ENCODE measurements at regions not wholly inside any gene's neighbourhood (a gene's known extent, or its start where the extent isn't known, plus 50 kb on each side); places are given as distances from the start of the nearest gene placed in this dataset.

DNA sequence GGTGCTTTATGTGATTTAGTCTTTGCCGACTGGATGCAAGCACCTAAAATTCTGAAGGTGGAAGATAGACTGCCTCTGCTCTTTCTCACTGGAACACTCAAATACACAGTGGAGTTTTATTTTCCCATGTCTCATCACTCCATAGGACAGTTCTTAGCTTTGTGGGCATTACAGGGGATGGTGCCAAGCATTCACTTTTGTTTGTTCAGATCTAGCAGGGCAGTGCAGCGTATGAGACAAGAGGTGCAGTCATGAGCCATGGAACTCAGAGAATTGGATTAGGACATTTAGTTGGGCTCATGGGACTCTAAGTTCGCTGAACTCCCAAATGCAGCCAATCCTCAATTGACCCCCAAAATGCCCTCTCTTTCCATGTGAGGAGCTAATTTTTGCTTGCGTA lies 1136.9 kb upstream of the PRKX start:
- H3K4me1 Mint-ChIP-seq = no peaks in the 10 kb centered on the region
- no peaks in the 10 kb centered on the region for H3K27me3 Mint-ChIP-seq
- H3K27ac Mint-ChIP-seq = no peak overlapping the region
- ATAC-seq (replicated peaks) (no peak), DNase-seq (no peak)
- H3K9me3 Mint-ChIP-seq = no peaks in the 10 kb centered on the region
- H3K4me3 Mint-ChIP-seq = no peak overlapping the region
- no peaks in the 10 kb centered on the region for H3K36me3 Mint-ChIP-seq

DNA sequence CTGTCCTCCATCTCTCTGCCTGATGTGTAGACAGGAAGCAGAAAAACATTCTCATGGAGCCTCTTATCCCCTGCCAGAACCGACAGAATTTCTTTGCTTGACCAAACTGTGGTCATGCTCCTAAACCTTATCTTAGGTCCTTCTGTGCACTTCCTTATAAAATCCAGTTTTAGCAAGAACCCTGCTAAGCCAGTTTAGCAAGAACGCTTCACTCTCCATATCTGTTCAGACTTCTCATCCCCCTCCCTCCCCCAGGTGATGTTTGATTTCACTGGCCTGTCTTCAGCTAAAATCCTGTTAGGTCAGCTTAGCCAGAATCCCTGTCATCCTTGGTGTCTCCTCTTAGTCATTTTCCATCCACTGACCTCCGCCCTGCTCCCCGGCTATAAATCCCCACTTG lies 1130.9 kb upstream of the PRKX start:
- Mint-ChIP-seq H3K36me3 (no peaks in the 10 kb centered on the region), H3K27me3 (no peaks in the 10 kb centered on the region), H3K27ac (no peak overlapping the region), H3K4me3 (no peak overlapping the region), H3K9me3 (peaks cover 2 to 5% of the 10 kb centered on the region in 2 donors), H3K4me1 (no peaks in the 10 kb centered on the region)
- no peak for ATAC-seq (replicated peaks)
- no peak for DNase-seq

- Mint-ChIP-seq H3K4me3 (no peak overlapping the region), H3K4me1 (no peaks in the 10 kb centered on the region), H3K27me3 (no peaks in the 10 kb centered on the region), H3K27ac (no peak overlapping the region), H3K36me3 (no peaks in the 10 kb centered on the region), H3K9me3 (peaks cover 2 to 5% of the 10 kb centered on the region in 2 donors)
- DNase-seq = no peak
- no peak for ATAC-seq (replicated peaks)
Measured at GRCh38 chrX:4841216-4841745, 1127.8 kb upstream of the PRKX start.

DNA sequence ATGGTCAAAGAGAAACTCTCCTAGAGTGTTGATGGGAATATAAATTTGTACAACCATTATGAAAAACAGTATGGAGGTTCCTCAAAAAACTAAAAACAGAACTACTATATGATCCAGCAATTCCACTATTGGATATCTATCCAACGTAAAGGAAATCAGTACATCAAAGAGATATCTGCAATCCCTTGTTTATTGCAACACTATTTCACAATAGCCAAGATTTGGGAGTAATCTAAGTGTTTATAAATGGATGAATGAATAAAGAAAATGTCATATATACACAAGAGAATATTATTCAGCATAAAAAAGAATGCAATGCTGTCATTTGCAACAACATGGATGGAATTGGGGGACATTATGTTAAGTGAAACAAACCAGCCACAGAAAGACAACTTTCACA lies 1118.1 kb upstream of the PRKX start:
- no peak overlapping the region for H3K4me3 Mint-ChIP-seq
- DNase-seq (no peak), ATAC-seq (replicated peaks) (no peak)
- no peak overlapping the region for H3K27ac Mint-ChIP-seq
- H3K4me1 Mint-ChIP-seq = no peaks in the 10 kb centered on the region
- no peaks in the 10 kb centered on the region for H3K27me3 Mint-ChIP-seq
- H3K36me3 Mint-ChIP-seq = no peaks in the 10 kb centered on the region
- peaks cover 2 to 9% of the 10 kb centered on the region in 2 donors for H3K9me3 Mint-ChIP-seq

DNA sequence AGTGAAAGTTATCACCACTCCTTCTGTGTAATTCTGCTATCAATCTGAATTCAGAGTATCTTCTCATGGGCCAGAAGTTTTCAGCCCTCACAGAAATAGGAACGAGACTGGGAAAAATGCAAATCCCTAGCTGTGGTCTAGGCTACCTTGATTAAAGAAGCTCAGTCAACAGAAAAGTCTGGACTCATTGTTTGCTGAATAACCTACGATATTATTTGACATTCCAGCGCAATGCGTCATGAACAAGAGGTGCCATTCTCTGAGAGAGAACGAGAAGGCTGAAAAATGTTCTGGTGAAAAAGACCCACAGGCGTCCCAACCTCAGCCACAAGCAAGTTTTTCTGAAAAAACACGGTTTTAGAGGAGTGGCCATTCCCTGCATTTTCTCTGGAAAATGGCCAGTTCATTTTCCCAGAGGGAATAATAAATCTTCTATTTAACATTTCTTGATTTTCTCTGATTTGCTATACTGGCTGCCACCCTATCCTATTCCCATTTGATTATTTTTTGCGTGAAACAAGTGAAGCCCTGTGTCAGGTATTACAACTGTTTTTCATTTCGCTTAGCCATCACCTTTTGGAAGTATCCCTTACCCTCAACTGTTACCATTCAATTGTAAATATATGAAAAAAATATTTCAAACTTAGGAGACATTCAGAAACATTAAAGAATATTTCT lies 1117.6 kb upstream of the PRKX start:
- Mint-ChIP-seq H3K27me3 (no peaks in the 10 kb centered on the region), H3K36me3 (no peaks in the 10 kb centered on the region), H3K9me3 (peaks cover 2 to 9% of the 10 kb centered on the region in 2 donors), H3K27ac (no peak overlapping the region), H3K4me3 (no peak overlapping the region), H3K4me1 (no peaks in the 10 kb centered on the region)
- ATAC-seq (replicated peaks) = no peak
- DNase-seq = no peak

DNA sequence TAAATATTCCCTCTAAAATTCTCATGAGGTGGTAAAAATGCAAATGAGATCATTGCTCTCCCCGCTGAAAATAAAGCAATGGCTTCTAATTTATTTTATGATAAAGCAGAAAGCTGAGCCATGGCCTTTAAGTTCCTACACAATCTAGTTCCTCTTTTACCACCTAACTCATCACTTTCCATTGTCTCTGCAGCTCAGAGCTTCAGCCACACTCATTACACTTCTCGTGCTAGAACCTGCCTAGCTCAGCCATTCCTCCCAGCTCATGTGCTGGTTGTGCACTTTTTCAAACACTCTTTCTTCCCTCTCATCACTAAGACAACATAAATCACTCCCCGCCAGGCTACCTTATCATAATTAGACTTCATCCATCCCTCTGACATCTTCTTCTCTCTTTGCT lies 1112.1 kb upstream of the PRKX start:
- H3K4me1 Mint-ChIP-seq = peaks cover 3 to 6% of the 10 kb centered on the region in 2 donors
- ATAC-seq (replicated peaks) = peak; percentile 66 to 72
- no peaks in the 10 kb centered on the region for H3K36me3 Mint-ChIP-seq
- peaks cover 0 to 5% of the 10 kb centered on the region in 2 donors for H3K27me3 Mint-ChIP-seq
- peaks cover 0 to 8% of the 10 kb centered on the region in 2 donors for H3K9me3 Mint-ChIP-seq
- H3K4me3 Mint-ChIP-seq = no peak overlapping the region
- DNase-seq = no peak
- no peak overlapping the region for H3K27ac Mint-ChIP-seq

GRCh38 chrX:4809571-4809970 lies 1096.1 kb upstream of the PRKX start:
- H3K27me3 Mint-ChIP-seq = no peaks in the 10 kb centered on the region
- no peaks in the 10 kb centered on the region for H3K4me1 Mint-ChIP-seq
- H3K36me3 Mint-ChIP-seq = no peaks in the 10 kb centered on the region
- no peak overlapping the region for H3K4me3 Mint-ChIP-seq
- H3K27ac Mint-ChIP-seq = no peak overlapping the region
- ATAC-seq (replicated peaks) (no peak), DNase-seq (no peak)
- H3K9me3 Mint-ChIP-seq = no peaks in the 10 kb centered on the region

DNA sequence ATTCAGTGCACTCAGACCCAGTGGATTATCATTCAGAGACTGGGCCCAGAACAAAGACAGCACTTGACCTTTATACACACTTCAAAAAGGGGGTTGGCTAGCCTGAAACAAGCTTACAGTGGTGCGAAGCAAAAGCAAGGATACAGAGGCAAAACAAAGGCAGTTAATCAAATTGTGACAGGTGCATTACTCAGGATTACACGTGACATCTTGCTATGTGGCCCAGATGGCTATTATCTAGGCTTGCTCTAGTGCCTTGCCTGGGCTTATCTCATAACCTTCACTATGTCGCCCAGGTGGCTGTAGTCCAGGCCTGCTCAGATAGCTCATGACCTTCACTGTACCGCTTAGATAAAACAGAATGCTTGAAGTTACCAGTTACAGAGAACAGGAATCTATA lies 1092.1 kb upstream of the PRKX start:
- ATAC-seq (replicated peaks) = no peak
- Mint-ChIP-seq H3K4me1 (no peaks in the 10 kb centered on the region), H3K9me3 (peaks cover 0 to 5% of the 10 kb centered on the region in 2 donors), H3K27ac (no peak overlapping the region), H3K27me3 (no peaks in the 10 kb centered on the region), H3K4me3 (no peak overlapping the region), H3K36me3 (no peaks in the 10 kb centered on the region)
- no peak for DNase-seq

- ATAC-seq (replicated peaks) (no peak), DNase-seq (no peak)
- Mint-ChIP-seq H3K9me3 (peaks cover 2 to 5% of the 10 kb centered on the region in 2 donors), H3K27me3 (no peaks in the 10 kb centered on the region), H3K4me3 (no peak overlapping the region), H3K27ac (no peak overlapping the region), H3K4me1 (no peaks in the 10 kb centered on the region), H3K36me3 (no peaks in the 10 kb centered on the region)
Measured at GRCh38 chrX:4800756-4801155, 1087.3 kb upstream of the PRKX start.

DNA sequence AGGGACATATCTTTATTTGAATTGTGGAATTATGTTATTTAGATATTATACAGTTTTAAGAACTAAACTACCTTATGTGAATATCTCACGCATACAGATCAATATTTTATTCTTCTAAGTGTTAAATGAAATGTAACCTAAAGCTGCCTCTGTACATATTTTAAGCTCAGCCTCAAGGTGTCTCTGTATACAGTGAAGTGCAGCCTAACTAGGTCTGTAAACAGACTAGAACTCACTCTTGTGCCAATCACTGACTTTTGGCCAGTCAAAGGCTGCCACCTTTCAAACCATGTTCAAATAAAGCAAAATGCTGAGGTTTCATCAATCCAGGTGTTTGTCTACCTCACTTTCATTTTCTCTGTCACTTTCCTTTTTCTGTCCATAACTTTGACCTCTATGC lies 1074.5 kb upstream of the PRKX start:
- H3K27ac Mint-ChIP-seq = no peak overlapping the region
- DNase-seq (no peak), ATAC-seq (replicated peaks) (no peak)
- H3K4me1 Mint-ChIP-seq = peaks cover 0 to under 1% of the 10 kb centered on the region in 2 donors
- H3K9me3 Mint-ChIP-seq = peaks cover 0 to 1% of the 10 kb centered on the region in 2 donors
- H3K27me3 Mint-ChIP-seq = no peaks in the 10 kb centered on the region
- no peaks in the 10 kb centered on the region for H3K36me3 Mint-ChIP-seq
- H3K4me3 Mint-ChIP-seq = no peak overlapping the region

GRCh38 chrX:4764888-4765287 lies 1051.4 kb upstream of the PRKX start:
- Mint-ChIP-seq H3K9me3 (no peaks in the 10 kb centered on the region), H3K27ac (no peak overlapping the region), H3K4me3 (no peak overlapping the region), H3K27me3 (no peaks in the 10 kb centered on the region), H3K36me3 (no peaks in the 10 kb centered on the region), H3K4me1 (no peaks in the 10 kb centered on the region)
- ATAC-seq (replicated peaks) = no peak
- no peak for DNase-seq

- Mint-ChIP-seq H3K27me3 (no peaks in the 10 kb centered on the region), H3K36me3 (no peaks in the 10 kb centered on the region), H3K9me3 (no peaks in the 10 kb centered on the region)
Measured at GRCh38 chrX:4762196-4762595, 1048.7 kb upstream of the PRKX start.

DNA sequence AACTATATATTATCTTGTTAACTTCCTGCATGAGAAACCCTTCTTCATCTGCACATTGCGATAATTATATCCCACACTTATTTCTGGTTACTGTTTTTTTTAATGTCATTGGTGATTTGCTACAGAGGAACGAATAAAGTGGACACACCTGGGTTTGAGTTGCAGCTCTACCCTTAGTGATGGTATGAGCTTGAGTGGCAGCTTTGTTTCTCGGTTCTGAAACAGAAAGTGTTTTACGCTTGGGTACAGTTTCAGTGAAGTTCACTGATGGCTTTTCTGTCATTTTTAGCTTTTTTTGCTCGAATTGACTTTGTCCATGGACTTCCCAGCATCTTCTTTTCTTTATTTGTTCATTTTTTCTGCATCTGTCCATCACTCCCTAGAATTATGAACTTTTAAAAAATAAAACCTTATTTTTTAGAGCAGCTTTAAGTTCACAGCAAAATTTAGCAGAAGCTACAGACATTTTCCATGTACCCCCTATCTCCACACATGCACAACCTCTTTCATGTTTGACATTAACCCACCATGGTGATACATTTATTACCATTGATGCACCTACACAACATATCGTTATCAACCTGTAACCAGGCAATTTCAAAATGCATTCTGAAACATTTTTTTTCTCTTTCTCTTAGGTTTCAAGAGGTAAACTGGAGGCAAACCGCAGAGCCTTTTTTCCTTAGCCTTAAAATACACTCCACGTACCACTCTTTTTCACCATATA lies 1041.6 kb upstream of the PRKX start:
- H3K27me3 Mint-ChIP-seq = no peaks in the 10 kb centered on the region
- no peaks in the 10 kb centered on the region for H3K36me3 Mint-ChIP-seq
- H3K9me3 Mint-ChIP-seq = peaks cover 0 to 4% of the 10 kb centered on the region in 2 donors
- DNase-seq (no peak), ATAC-seq (replicated peaks) (peak; percentile 89 to 93)
- peaks cover 11 to 28% of the 10 kb centered on the region in 2 donors for H3K4me1 Mint-ChIP-seq
- H3K4me3 Mint-ChIP-seq = peak overlapping the region; percentile 67 to 75
- peak overlapping the region; percentile 1 for H3K27ac Mint-ChIP-seq

More at GRCh38 chrX:4762196-4762595, 1048.7 kb upstream of the PRKX start:
- DNase-seq (no peak), ATAC-seq (replicated peaks) (no peak)
- Mint-ChIP-seq H3K4me3 (no peak overlapping the region), H3K4me1 (peaks cover 0 to under 1% of the 10 kb centered on the region in 2 donors), H3K27ac (no peak overlapping the region)

GRCh38 chrX:4741024-4741423 lies 1027.6 kb upstream of the PRKX start:
- Mint-ChIP-seq H3K27ac (no peak overlapping the region), H3K36me3 (no peaks in the 10 kb centered on the region), H3K27me3 (no peaks in the 10 kb centered on the region), H3K4me3 (no peak overlapping the region), H3K4me1 (no peaks in the 10 kb centered on the region), H3K9me3 (no peaks in the 10 kb centered on the region)
- ATAC-seq (replicated peaks) (no peak), DNase-seq (no peak)

GRCh38 chrX:4735299-4735698 lies 1021.9 kb upstream of the PRKX start:
- Mint-ChIP-seq H3K9me3 (peaks cover 0 to 2% of the 10 kb centered on the region in 2 donors), H3K36me3 (no peaks in the 10 kb centered on the region), H3K27me3 (no peaks in the 10 kb centered on the region), H3K4me3 (no peak overlapping the region), H3K27ac (no peak overlapping the region), H3K4me1 (no peaks in the 10 kb centered on the region)
- DNase-seq (no peak), ATAC-seq (replicated peaks) (no peak)
